ENCODE measurements at regions not wholly inside any gene's neighbourhood (a gene's known extent, or its start where the extent isn't known, plus 50 kb on each side); places are given as distances from the start of the nearest gene placed in this dataset.

GRCh38 chr1:103265551-103265950 lies 157.2 kb upstream of the COL11A1 start:
- TF ChIP-seq CTCF (IDR thresholded peaks at IDR 0.05) (no peak), POLR2A (IDR thresholded peaks at IDR 0.05) (no peak)
